Liver (tissue), 8 donors: ENCODE measurements at regions not wholly inside any gene's neighbourhood (a gene's known extent, or its start where the extent isn't known, plus 50 kb on each side); places are given as distances from the start of the nearest gene placed in this dataset.

ENCODE experiments used
- DNase-seq: peaks from one replicate; pipeline ENCODE4 v3.0.0-alpha.2; 2017; ENCODE audit warnings: low spot score
- H3K27ac ChIP-seq, 2 donors: one replicate each; pipeline ENCODE4 v1.7.0; 2013; ENCODE audit warnings: inconsistent platforms in 2 of 2, low read length in 2 of 2, control low read depth in 1 of 2, low read depth in 1 of 2, mild to moderate bottlenecking in 1 of 2
- H3K27me3 ChIP-seq, 4 donors: one replicate each; pipeline versions ENCODE4 v1.6.1 to v1.7.0; 2013; ENCODE audit warnings: low read length in 3 of 4, inconsistent platforms in 1 of 4, mild to moderate bottlenecking in 1 of 4, moderate library complexity in 1 of 4; ENCODE audit not compliant: control insufficient read depth in 4 of 4, insufficient read depth in 4 of 4
- H3K36me3 ChIP-seq, 4 donors: one replicate each; pipeline versions ENCODE4 v1.6.1 to v1.7.0; 2013; ENCODE audit warnings: low read length in 3 of 4, mild to moderate bottlenecking in 3 of 4, low read depth in 1 of 4, moderate library complexity in 1 of 4; ENCODE audit not compliant: control insufficient read depth in 4 of 4, insufficient read depth in 3 of 4
- H3K4me1 ChIP-seq, 4 donors: one replicate each; pipeline versions ENCODE4 v1.6.1 to v1.7.0; 2013; ENCODE audit warnings: low read length in 3 of 4, mild to moderate bottlenecking in 3 of 4, moderate library complexity in 1 of 4; ENCODE audit not compliant: control insufficient read depth in 4 of 4, insufficient read depth in 4 of 4
- H3K4me3 ChIP-seq, 3 donors: one replicate each; pipeline versions ENCODE4 v1.6.1 to v1.7.0; 2013; ENCODE audit warnings: low read length in 3 of 3, control low read depth in 1 of 3, low read depth in 1 of 3, mild to moderate bottlenecking in 1 of 3
- H3K9ac ChIP-seq, 2 donors: one replicate each; pipeline ENCODE4 v1.7.0; 2013; ENCODE audit warnings: low read length in 2 of 2, mild to moderate bottlenecking in 2 of 2, moderate library complexity in 2 of 2, control low read depth in 1 of 2, low read depth in 1 of 2
- H3K9me3 ChIP-seq, 4 donors: one replicate each; pipeline versions ENCODE4 v1.6.1 to v1.7.0; 2013; ENCODE audit warnings: low read length in 3 of 4; ENCODE audit not compliant: control insufficient read depth in 4 of 4
- ATF3 ChIP-seq: IDR thresholded peaks from 2 replicates; pipeline ENCODE4 v1.6.1; 2016; ENCODE audit warnings: antibody characterized with exemption
- CTCF ChIP-seq: fragments of 150-350 bp; IDR thresholded peaks from 2 replicates; pipeline ENCODE4 v1.5.1; 2017; ENCODE audit warnings: improper control_type of control experiment, low read depth, low read length; ENCODE audit not compliant: missing input control
- EGR1 ChIP-seq, 2 donors: IDR thresholded peaks; 2 replicates each; pipeline ENCODE4 v1.6.1; 2016 to 2018; ENCODE audit warnings: antibody characterized with exemption in 2 of 2, low read depth in 2 of 2
- FOXA1 ChIP-seq: IDR thresholded peaks from 2 replicates; pipeline ENCODE4 v1.6.1; 2016; ENCODE audit warnings: antibody characterized with exemption
- FOXA2 ChIP-seq: IDR thresholded peaks from 2 replicates; pipeline ENCODE4 v1.6.1; 2016; ENCODE audit warnings: antibody characterized with exemption
- GABPA ChIP-seq, 2 donors: IDR thresholded peaks in 1 of 2; conservative IDR thresholded peaks in 1 of 2; 2 replicates each; pipeline ENCODE4 v1.6.1; 2016; ENCODE audit warnings: antibody characterized with exemption in 2 of 2, mild to moderate bottlenecking in 1 of 2, moderate library complexity in 1 of 2
- HNF4A ChIP-seq, 2 donors: conservative IDR thresholded peaks; 2 replicates each; pipeline ENCODE4 v1.6.1; 2016; ENCODE audit warnings: antibody characterized with exemption in 2 of 2, mild to moderate bottlenecking in 2 of 2
- HNF4G ChIP-seq: IDR thresholded peaks from 2 replicates; pipeline ENCODE4 v1.6.1; 2016; ENCODE audit warnings: antibody characterized with exemption
- JUND ChIP-seq, 2 donors: IDR thresholded peaks; 2 replicates each; pipeline ENCODE4 v1.6.1; 2016; ENCODE audit warnings: antibody characterized with exemption in 2 of 2
- MAX ChIP-seq: IDR thresholded peaks from 2 replicates; pipeline ENCODE4 v1.6.1; 2016; ENCODE audit warnings: antibody characterized with exemption
- NR2F2 ChIP-seq: IDR thresholded peaks from 2 replicates; pipeline ENCODE4 v1.6.1; 2016; ENCODE audit warnings: antibody characterized with exemption
- RAD21 ChIP-seq, 2 donors: IDR thresholded peaks; 2 replicates each; pipeline ENCODE4 v1.6.1; 2016; ENCODE audit warnings: antibody characterized with exemption in 2 of 2, mild to moderate bottlenecking in 2 of 2
- REST ChIP-seq: IDR thresholded peaks from 2 replicates; pipeline ENCODE4 v1.6.1; 2016; ENCODE audit warnings: antibody characterized with exemption, mild to moderate bottlenecking
- RXRA ChIP-seq, 2 donors: IDR thresholded peaks; 2 replicates each; pipeline ENCODE4 v1.6.1; 2017 to 2018; ENCODE audit warnings: antibody characterized with exemption in 2 of 2, mild to moderate bottlenecking in 1 of 2
- SP1 ChIP-seq: IDR thresholded peaks from 2 replicates; pipeline ENCODE4 v1.6.1; 2018; ENCODE audit warnings: antibody characterized with exemption, mild to moderate bottlenecking
- TAF1 ChIP-seq: conservative IDR thresholded peaks from 2 replicates; pipeline ENCODE4 v1.6.1; 2016; ENCODE audit warnings: antibody characterized with exemption, mild to moderate bottlenecking
- YY1 ChIP-seq: IDR thresholded peaks from 2 replicates; pipeline ENCODE4 v1.6.1; 2016; ENCODE audit warnings: antibody characterized with exemption, mild to moderate bottlenecking
- ZBTB33 ChIP-seq: IDR thresholded peaks from 2 replicates; pipeline ENCODE4 v1.6.1; 2016; ENCODE audit warnings: antibody characterized with exemption
- WGBS: extraction: QIAGEN DNeasy Blood & Tissue Kit; methylation state at CpG from one replicate; pipeline ENCODE4 v1.1.7; 2013; 5-methylcytosine and 5-hydroxymethylcytosine counted together
- donor health status: healthy.
- donor health status: healthy.
- donor health status: healthy.
- donor health status: healthy.
- donor health status: healthy.

- TF ChIP-seq CTCF (no peak), YY1 (no peak), RXRA (IDR thresholded peaks at IDR 0.05) (peak in 1 of 2 donors; percentile 57), RAD21 (IDR thresholded peaks at IDR 0.05) (no peak)
Measured at GRCh38 chr7:24477398-24478136, 95.7 kb upstream of the PALS2 start (continued).

- DNase-seq = no peak
- Histone ChIP-seq H3K36me3 (no peaks in the 10 kb centered on the region), H3K4me3 (no peak overlapping the region), H3K9me3 (no peaks in the 10 kb centered on the region), H3K9ac (no peak overlapping the region), H3K4me1 (peaks cover 4 to 25% (median 7%) of the 10 kb centered on the region in 4 donors), H3K27ac (no peak overlapping the region), H3K27me3 (no peaks in the 10 kb centered on the region)
- 44% methylated on average over 3 of the region's 3 CpGs for WGBS
- no peak for TF ChIP-seq TAF1
- no peak for TF ChIP-seq SP1
- TF ChIP-seq RXRA (IDR thresholded peaks at IDR 0.05) = no peak
- no peak for TF ChIP-seq CTCF
- no peak for TF ChIP-seq HNF4A (conservative IDR thresholded peaks at IDR 0.05)
- TF ChIP-seq FOXA2 = no peak
- no peak for TF ChIP-seq HNF4G
- no peak for TF ChIP-seq YY1
- no peak for TF ChIP-seq NR2F2
- TF ChIP-seq EGR1 (IDR thresholded peaks at IDR 0.05; ENCODE audit: low read depth in 2 of 2) = no peak
- TF ChIP-seq JUND (IDR thresholded peaks at IDR 0.05) = no peak
- TF ChIP-seq REST = no peak
- TF ChIP-seq FOXA1 = no peak
- TF ChIP-seq RAD21 (IDR thresholded peaks at IDR 0.05) = no peak
- no peak for TF ChIP-seq MAX
- TF ChIP-seq ZBTB33 = no peak
- no peak for TF ChIP-seq ATF3
- no peak for TF ChIP-seq GABPA (IDR thresholded peaks at IDR 0.05 in 1 of 2, conservative IDR thresholded peaks at IDR 0.05 in 1 of 2)
Measured at GRCh38 chr7:24478137-24478655, 95.1 kb upstream of the PALS2 start.
